ENCODE measurements at regions not wholly inside any gene's neighbourhood (a gene's known extent, or its start where the extent isn't known, plus 50 kb on each side); places are given as distances from the start of the nearest gene placed in this dataset.

GRCh38 chr5:158033076-158033475 lies 174.1 kb upstream of the CLINT1 start:
- TF ChIP-seq POLR2AphosphoS5 (IDR thresholded peaks at IDR 0.05; ENCODE audit: borderline replicate concordance, low read depth, low read length) (no peak), EZH2 (IDR thresholded peaks at IDR 0.05) (no peak), FOXP2 (optimal IDR thresholded peaks at IDR 0.05; ENCODE audit: control extremely low read depth, extremely low read length, insufficient read depth) (no peak)

All from SK-N-MC (cell line).